Kasumi-1 (cell line): ENCODE measurements at regions not wholly inside any gene's neighbourhood (a gene's known extent, or its start where the extent isn't known, plus 50 kb on each side); places are given as distances from the start of the nearest gene placed in this dataset.

Source experiments
- DNase-seq, 2 experiments: peaks; one replicate each; lab custom pipeline; 2025; lab: John Stamatoyannopoulos, UW

DNA sequence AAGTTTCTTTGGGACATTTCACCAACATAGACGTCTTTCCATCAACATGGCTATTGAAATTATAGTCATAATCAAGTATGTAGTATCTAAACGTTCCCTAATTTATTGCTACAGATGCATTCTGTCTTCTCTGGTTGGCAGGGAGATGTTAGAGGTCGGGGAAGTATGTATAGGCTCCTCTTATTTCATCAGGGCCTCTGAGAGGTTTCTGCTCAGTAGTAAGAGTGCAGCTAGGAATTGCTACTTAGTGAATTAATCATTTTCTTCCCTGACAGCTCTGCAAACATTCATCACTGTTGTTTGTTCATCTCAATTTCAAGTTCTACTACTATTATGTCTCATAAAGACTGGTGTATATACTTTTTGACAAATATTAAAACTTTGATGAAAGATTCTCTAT lies 309.7 kb upstream of the NR2F2 start:
- DNase-seq, result no peak

DNA sequence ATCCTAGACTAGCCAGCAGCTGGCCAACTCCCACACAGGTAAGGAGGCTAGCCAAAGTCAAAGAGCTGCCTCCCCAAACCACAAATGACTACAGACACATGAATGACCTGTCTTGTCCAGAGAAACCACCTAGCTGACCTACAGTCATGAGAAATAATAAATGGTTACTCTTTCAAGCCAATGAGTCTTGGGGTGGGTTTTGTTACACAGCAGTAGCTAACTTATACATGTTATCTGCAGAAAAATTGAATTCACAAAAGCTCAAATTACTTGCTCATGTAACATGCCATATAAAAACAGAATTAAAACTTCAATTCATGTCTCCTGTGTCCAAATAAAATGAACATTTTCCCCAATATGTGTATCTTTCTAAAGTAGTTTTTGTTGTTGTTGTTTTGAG lies 307.4 kb upstream of the NR2F2 start:
- DNase-seq, result no peak

GRCh38 chr15:96027501-96027900 lies 303.0 kb upstream of the NR2F2 start:
- no peak for DNase-seq

- no peak for DNase-seq
Measured at GRCh38 chr15:96028620-96029019, 301.9 kb upstream of the NR2F2 start.

GRCh38 chr15:96029172-96029571 lies 301.3 kb upstream of the NR2F2 start:
- no peak for DNase-seq

DNA sequence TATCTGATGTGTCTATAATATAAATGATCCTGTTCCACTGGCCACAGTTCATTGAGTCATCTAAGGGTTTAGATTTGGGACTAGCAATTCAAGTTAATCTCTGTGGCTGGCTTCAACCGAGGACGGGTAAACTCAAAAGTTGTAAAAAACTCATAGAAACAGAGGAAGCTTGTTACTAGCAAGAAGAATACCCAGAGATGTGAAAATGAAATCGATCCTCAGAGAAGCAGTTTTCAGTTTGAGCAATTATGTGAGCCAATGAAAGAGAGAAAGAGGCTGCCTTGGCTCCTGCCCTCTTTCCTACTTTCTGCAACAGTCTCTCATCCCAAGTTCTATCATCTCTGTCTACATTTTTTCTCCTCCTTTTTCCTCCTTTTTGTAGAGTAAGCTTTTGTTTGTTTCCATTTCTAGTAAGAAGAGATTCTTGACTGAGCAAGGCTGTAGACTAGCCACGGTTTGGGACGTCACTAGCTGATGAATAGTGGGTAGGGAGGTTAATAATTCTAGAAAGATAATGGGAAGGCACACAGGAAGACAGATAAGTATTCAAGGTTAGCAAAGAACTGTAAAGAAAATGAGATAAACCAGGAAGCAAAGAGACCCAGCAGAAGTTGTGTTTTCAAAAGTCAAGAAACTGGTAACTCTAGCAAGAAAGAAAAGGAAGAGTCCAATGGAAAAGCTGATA lies 298.9 kb upstream of the NR2F2 start:
- no peak for DNase-seq

GRCh38 chr15:96035091-96035490 lies 295.4 kb upstream of the NR2F2 start:
- no peak for DNase-seq

DNA sequence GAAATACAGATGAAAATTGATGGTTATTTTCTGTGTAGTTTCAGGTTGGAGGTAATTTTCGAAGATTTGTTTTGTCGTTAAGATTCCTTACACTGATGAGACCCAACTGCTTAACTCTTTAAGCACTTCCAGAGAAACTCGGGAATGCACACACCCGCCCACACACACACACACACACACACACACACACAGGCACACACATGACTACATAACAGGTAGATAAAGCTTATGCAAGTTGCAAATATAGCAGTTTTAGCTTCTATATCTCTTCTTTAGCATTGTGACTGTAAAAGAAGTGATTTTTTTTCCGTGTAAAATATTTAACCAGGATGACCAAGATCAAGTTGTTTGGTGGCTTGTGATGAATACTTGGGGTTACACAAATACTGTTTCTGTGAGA lies 294.9 kb upstream of the NR2F2 start:
- no peak for DNase-seq

- DNase-seq, result peak; percentile 6 to 12
Measured at GRCh38 chr15:96037584-96037983, 292.9 kb upstream of the NR2F2 start.

GRCh38 chr15:96038131-96038530 lies 292.4 kb upstream of the NR2F2 start:
- DNase-seq, result no peak

- no peak for DNase-seq
Measured at GRCh38 chr15:96038650-96039049, 291.9 kb upstream of the NR2F2 start.

GRCh38 chr15:96041982-96042733 lies 288.3 kb upstream of the NR2F2 start:
- DNase-seq, result no peak

DNA sequence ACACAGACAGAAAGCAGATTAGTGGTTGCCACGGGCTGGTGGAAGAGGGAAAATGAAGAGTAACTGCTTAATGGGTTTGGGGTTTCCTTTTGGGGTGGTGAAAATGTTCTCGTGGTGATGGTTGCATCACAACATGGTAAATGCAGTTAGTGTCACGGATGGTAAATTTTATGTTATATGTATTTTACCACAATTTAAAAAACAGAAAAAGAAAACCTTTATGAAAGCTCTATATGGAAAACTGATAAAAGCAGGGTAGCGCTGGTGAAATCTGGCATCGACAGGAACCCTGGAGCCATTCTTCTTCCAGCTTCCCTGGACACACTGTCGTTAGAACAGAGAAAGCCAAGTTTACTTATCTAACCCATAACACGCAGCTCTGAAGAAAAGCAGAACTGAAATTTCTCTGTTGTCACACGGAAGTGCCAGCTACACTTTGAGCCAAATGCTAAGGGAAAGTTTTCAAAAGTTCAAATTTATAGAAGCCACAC lies 287.7 kb upstream of the NR2F2 start:
- peak; percentile 76 for DNase-seq

- DNase-seq, result no peak
Measured at GRCh38 chr15:96043591-96044171, 286.8 kb upstream of the NR2F2 start.

GRCh38 chr15:96046620-96047240 lies 283.8 kb upstream of the NR2F2 start:
- DNase-seq, result no peak

- DNase-seq, result no peak
Measured at GRCh38 chr15:96047255-96047931, 283.1 kb upstream of the NR2F2 start.

GRCh38 chr15:96049323-96049722 lies 281.2 kb upstream of the NR2F2 start:
- no peak for DNase-seq

GRCh38 chr15:96049766-96050165 lies 280.7 kb upstream of the NR2F2 start:
- no peak for DNase-seq

- no peak for DNase-seq
Measured at GRCh38 chr15:96051598-96051997, 278.9 kb upstream of the NR2F2 start.

DNA sequence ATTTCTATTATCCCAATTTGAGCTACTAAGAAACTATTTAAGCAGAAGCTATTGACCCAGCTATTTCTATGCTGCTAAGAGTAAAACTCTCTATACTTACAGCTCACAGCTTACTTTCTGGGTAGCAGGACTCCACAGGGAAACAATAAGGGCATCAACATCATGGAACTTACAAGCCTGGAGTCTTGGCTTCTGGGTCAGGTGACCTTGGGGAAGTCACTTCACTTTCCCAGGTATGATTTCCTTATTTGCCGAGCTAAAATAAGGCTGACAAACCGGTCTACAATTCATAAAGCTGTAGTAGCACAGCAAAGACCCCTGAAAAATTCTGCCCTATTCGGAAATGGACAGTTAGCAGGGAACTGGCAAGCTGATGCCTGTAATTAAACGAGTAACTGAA lies 278.3 kb upstream of the NR2F2 start:
- DNase-seq, result no peak

GRCh38 chr15:96052572-96053030 lies 277.9 kb upstream of the NR2F2 start:
- no peak for DNase-seq
